ENCODE measurements at regions not wholly inside any gene's neighbourhood (a gene's known extent, or its start where the extent isn't known, plus 50 kb on each side); places are given as distances from the start of the nearest gene placed in this dataset.
"Not testable (repeated sequence)": the region's sequence is repeated elsewhere in the genome, so short reads cannot be mapped to it uniquely, and the experiment has no call there.

DNA sequence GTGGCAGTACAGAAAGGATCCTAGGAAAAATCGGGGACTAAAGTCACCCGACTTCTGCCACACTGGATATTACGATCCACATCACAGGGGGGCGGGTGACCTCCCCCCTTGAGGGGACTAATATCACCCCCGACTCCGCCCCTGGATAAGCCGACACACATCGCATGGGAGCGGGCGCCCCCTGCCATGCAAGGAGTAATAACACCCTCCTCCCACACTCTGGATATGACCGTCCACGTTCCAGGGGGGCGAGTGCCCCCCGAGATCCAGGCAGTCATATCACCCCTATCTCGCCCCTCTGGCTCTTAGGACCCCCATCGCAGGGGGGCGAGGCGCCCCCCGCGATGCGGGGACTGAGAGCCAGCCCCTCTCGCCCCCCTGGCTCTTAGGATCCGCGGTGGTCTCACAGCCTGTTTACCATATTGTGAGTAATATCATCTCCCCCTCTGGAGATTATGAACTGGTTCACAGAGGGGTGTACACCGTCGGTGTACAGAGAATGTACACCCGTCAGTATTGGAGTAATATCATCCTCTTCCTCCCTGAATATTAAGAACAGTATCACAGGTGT, 423.0 kb downstream of the DIRAS2 start:
- TF ChIP-seq, protein P1, sequence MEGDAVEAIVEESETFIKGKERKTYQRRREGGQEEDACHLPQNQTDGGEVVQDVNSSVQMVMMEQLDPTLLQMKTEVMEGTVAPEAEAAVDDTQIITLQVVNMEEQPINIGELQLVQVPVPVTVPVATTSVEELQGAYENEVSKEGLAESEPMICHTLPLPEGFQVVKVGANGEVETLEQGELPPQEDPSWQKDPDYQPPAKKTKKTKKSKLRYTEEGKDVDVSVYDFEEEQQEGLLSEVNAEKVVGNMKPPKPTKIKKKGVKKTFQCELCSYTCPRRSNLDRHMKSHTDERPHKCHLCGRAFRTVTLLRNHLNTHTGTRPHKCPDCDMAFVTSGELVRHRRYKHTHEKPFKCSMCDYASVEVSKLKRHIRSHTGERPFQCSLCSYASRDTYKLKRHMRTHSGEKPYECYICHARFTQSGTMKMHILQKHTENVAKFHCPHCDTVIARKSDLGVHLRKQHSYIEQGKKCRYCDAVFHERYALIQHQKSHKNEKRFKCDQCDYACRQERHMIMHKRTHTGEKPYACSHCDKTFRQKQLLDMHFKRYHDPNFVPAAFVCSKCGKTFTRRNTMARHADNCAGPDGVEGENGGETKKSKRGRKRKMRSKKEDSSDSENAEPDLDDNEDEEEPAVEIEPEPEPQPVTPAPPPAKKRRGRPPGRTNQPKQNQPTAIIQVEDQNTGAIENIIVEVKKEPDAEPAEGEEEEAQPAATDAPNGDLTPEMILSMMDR (conservative IDR thresholded peaks at IDR 0.05; ENCODE audit: low read length), result peak; percentile 69
- no peak for TF ChIP-seq EZH2phosphoT487 (IDR thresholded peaks at IDR 0.05; ENCODE audit: borderline replicate concordance, low read depth, low read length)
- no peak overlapping the region for H3K27ac ChIP-seq (ENCODE audit: low read depth, low read length, poor library complexity, severe bottlenecking)
- peak; percentile 19 for DNase-seq (ENCODE audit: low spot score)
- no TSS peak for BruUV-seq (replicated peaks)
- intact Hi-C loops (cut with micrococcal nuclease; ENCODE audit: unreplicated experiment), result loop anchor here (1.0 to 5.0 kb wide), 2 partner anchors 77 to 538 kb away; no protein-coding TSS in a partner anchor
- ChIA-PET POLR2A (no interaction called here), CTCF (ENCODE audit: unreplicated experiment) (no interaction called here)
- no peaks in the 10 kb centered on the region for H3K9me3 ChIP-seq (ENCODE audit: low read length)
- no peaks in the 10 kb centered on the region for H4K20me1 ChIP-seq (ENCODE audit: insufficient read depth, low read length)
- no peaks in the 10 kb centered on the region for H3K36me3 ChIP-seq (ENCODE audit: insufficient read depth, low read length)
- H3K9me2 ChIP-seq (ENCODE audit: insufficient read depth, low read length), result no peaks in the 10 kb centered on the region
- H3K4me1 ChIP-seq (ENCODE audit: insufficient read depth, low read length, poor library complexity, severe bottlenecking), result no peaks in the 10 kb centered on the region
- no peak overlapping the region for H2AFZ ChIP-seq (ENCODE audit: low read length)
- H3K4me3 ChIP-seq (ENCODE audit: low read depth, low read length, poor library complexity, severe bottlenecking), result no peak overlapping the region
- no peak overlapping the region for H3K4me2 ChIP-seq (ENCODE audit: low read length)
- no peaks in the 10 kb centered on the region for H3K79me2 ChIP-seq (ENCODE audit: insufficient read depth, low read depth, low read length)

DNA sequence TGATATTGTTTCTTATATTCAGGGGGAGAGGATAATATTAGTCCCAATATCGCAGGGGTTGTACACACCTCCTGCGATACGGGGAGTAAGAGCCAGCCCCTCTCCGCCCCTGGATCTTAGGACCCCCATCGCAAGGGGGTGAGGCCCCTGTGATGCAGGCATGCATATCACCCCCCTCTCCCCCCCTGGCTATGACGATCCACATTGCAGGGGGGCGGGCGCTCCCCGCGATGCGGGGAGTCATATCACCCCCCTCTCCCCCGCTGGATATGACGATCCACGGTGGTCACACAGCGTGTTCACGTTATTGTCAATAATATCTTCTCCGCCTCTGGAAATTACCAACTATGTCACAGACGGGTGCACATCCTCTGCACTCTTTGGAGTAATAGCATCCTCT, 420.7 kb downstream of the DIRAS2 start:
- H3K9me3 ChIP-seq (ENCODE audit: low read length); BruUV-seq (replicated peaks); H3K36me3 ChIP-seq (ENCODE audit: insufficient read depth, low read length); H3K4me2 ChIP-seq (ENCODE audit: low read length); H3K4me1 ChIP-seq (ENCODE audit: insufficient read depth, low read length, poor library complexity, severe bottlenecking); H3K9me2 ChIP-seq (ENCODE audit: insufficient read depth, low read length); POLR2A ChIA-PET; H2AFZ ChIP-seq (ENCODE audit: low read length); DNase-seq (ENCODE audit: low spot score); H3K4me3 ChIP-seq (ENCODE audit: low read depth, low read length, poor library complexity, severe bottlenecking); CTCF ChIA-PET (ENCODE audit: unreplicated experiment); H4K20me1 ChIP-seq (ENCODE audit: insufficient read depth, low read length); H3K27ac ChIP-seq (ENCODE audit: low read depth, low read length, poor library complexity, severe bottlenecking); H3K79me2 ChIP-seq (ENCODE audit: insufficient read depth, low read depth, low read length): not testable (repeated sequence)
- intact Hi-C loops (cut with micrococcal nuclease; ENCODE audit: unreplicated experiment), result loop anchor here (5.0 kb wide), 1 partner anchor 535 kb away; no protein-coding TSS in a partner anchor

DNA sequence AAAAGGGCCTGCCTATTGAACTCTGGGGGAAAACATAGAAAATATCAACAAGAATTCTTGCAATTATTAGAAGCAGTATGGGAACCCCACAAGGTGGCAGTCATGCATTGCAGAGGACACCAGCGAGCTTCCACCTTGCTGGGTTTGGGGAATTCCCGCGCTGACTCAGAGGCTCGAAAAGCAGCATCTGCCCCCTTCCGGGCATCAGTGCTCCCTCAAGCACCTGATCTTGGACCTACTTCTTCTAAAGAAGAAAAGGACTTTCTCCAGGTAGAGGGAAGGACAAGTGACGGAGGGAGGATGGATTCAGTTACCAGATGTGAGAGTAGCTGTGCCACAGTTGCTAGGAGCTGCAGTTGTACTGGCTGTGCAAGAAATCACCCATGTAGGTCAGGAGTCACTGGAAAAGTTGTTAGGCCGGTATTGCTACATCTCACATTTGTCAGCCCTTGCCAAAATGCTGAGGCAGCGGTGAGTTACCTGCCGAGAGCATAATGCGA, 415.7 kb downstream of the DIRAS2 start:
- H3K4me3 ChIP-seq (ENCODE audit: low read depth, low read length, poor library complexity, severe bottlenecking); H3K4me2 ChIP-seq (ENCODE audit: low read length); intact Hi-C loops (cut with micrococcal nuclease; ENCODE audit: unreplicated experiment); H3K9me2 ChIP-seq (ENCODE audit: insufficient read depth, low read length); H3K9me3 ChIP-seq (ENCODE audit: low read length); H2AFZ ChIP-seq (ENCODE audit: low read length); H3K27ac ChIP-seq (ENCODE audit: low read depth, low read length, poor library complexity, severe bottlenecking); H4K20me1 ChIP-seq (ENCODE audit: insufficient read depth, low read length); H3K36me3 ChIP-seq (ENCODE audit: insufficient read depth, low read length); H3K79me2 ChIP-seq (ENCODE audit: insufficient read depth, low read depth, low read length); CTCF ChIA-PET (ENCODE audit: unreplicated experiment); H3K4me1 ChIP-seq (ENCODE audit: insufficient read depth, low read length, poor library complexity, severe bottlenecking); POLR2A ChIA-PET; BruUV-seq (replicated peaks): not testable (repeated sequence)
- DNase-seq (ENCODE audit: low spot score), result peak; percentile 59
- TF ChIP-seq, protein P1 (conservative IDR thresholded peaks at IDR 0.05; ENCODE audit: low read length), result peak; percentile 73

DNA sequence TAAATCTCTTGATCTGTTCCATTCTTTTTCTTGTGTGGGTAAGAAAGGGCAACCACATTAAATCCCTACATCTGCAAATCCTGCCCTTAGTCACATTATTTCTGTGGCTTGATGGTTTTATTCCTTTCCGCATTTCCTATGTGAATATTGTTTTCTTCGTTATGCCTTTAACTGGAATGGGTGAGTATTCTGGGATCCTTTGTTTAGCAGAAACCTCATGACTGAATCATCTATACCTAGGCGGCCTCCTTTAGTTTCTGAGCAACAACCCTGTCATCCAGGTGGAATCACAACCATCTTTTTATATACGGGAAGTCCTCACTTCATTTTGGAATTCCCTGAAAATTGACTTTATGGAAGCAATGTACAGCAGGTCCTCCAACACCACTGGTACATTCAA, 409.5 kb downstream of the DIRAS2 start:
- H3K79me2 ChIP-seq (ENCODE audit: insufficient read depth, low read depth, low read length); intact Hi-C loops (cut with micrococcal nuclease; ENCODE audit: unreplicated experiment); H3K36me3 ChIP-seq (ENCODE audit: insufficient read depth, low read length); BruUV-seq (replicated peaks); H4K20me1 ChIP-seq (ENCODE audit: insufficient read depth, low read length); H3K9me2 ChIP-seq (ENCODE audit: insufficient read depth, low read length); DNase-seq (ENCODE audit: low spot score); H3K4me1 ChIP-seq (ENCODE audit: insufficient read depth, low read length, poor library complexity, severe bottlenecking); CTCF ChIA-PET (ENCODE audit: unreplicated experiment); H3K9me3 ChIP-seq (ENCODE audit: low read length); H3K4me2 ChIP-seq (ENCODE audit: low read length); H2AFZ ChIP-seq (ENCODE audit: low read length); POLR2A ChIA-PET; H3K4me3 ChIP-seq (ENCODE audit: low read depth, low read length, poor library complexity, severe bottlenecking); H3K27ac ChIP-seq (ENCODE audit: low read depth, low read length, poor library complexity, severe bottlenecking): not testable (repeated sequence)

Measured in OCI-LY7 (cell line).